K562 (cell line): ENCODE measurements at regions not wholly inside any gene's neighbourhood (a gene's known extent, or its start where the extent isn't known, plus 50 kb on each side); places are given as distances from the start of the nearest gene placed in this dataset.

Experiments
- ATF7 ChIP-seq: fragments of 450-650 bp; IDR thresholded peaks from 2 replicates; pipeline ENCODE4 v1.7.1; 2014; ENCODE audit warnings: mild to moderate bottlenecking, moderate library complexity
- CTCF ChIP-seq, 3 experiments: IDR thresholded peaks in 2 of 3; conservative IDR thresholded peaks in 1 of 3; 2 replicates each; pipeline ENCODE4 v1.5.1; 2011 to 2012; ENCODE audit warnings: low read length in 3 of 3, mild to moderate bottlenecking in 3 of 3, control low read depth in 2 of 3, improper control_type of control experiment in 1 of 3, inconsistent platforms in 1 of 3, low read depth in 1 of 3, mixed read lengths in 1 of 3, moderate library complexity in 1 of 3; ENCODE audit not compliant: insufficient read depth in 2 of 3
- DPF2 ChIP-seq: fragments of 450-650 bp; IDR thresholded peaks from 2 replicates; pipeline ENCODE4 v1.6.1; 2016
- HIVEP1 ChIP-seq: fragments of 250-450 bp; sonication (Bioruptor Pico); IDR thresholded peaks from 2 replicates; pipeline ENCODE4 v1.4.0; 2020; ENCODE audit warnings: mild to moderate bottlenecking
- MAFF ChIP-seq: IDR thresholded peaks from 2 replicates; pipeline ENCODE4 v1.6.1; 2012; ENCODE audit warnings: low read length, improper control_type of control experiment
- SRF ChIP-seq, 2 experiments: fragments of 250-450, 450-650 bp in 1 of 2; sonication (Bioruptor Pico) in 1 of 2; sonication (generic) in 1 of 2; formaldehyde crosslinking; IDR thresholded peaks; 2 replicates each; pipeline versions ENCODE4 v1.5.0 to v1.5.1; 2020 to 2022; ENCODE audit warnings: mild to moderate bottlenecking in 1 of 2, missing genetic modification reagents in 1 of 2
- ZNF143 ChIP-seq: sonication (generic); formaldehyde crosslinking; IDR thresholded peaks from 2 replicates; pipeline ENCODE4 v1.9.0; 2022; ENCODE audit warnings: mild to moderate bottlenecking, missing genetic modification reagents
- ZNF146 ChIP-seq: IDR thresholded peaks from one replicate; pipeline ENCODE4 v1.6.1; 2018; ENCODE audit warnings: missing compliant biosample characterization; ENCODE audit not compliant: unreplicated experiment
- ZNF24 ChIP-seq: fragments of 450-650 bp; IDR thresholded peaks from 2 replicates; pipeline ENCODE4 v1.6.1; 2016

- TF ChIP-seq SRF (CRISPR knock-in tag; IDR thresholded peaks at IDR 0.05) (no peak), DPF2 (no peak), CTCF (IDR thresholded peaks at IDR 0.05 in 2 of 3, conservative IDR thresholded peaks at IDR 0.05 in 1 of 3; ENCODE audit: insufficient read depth in 2 of 3, low read depth in 1 of 3, low read length in 3 of 3) (no peak), ATF7 (no peak), HIVEP1 (CRISPR knock-in tag) (no peak), ZNF143 (no peak), MAFF (no peak), ZNF146 (CRISPR knock-in tag) (no peak), ZNF24 (no peak)
Measured at GRCh38 chr7:50209461-50210135, 94.9 kb upstream of the IKZF1 start.
